Heart left ventricle (tissue), 13 donors: ENCODE measurements at regions not wholly inside any gene's neighbourhood (a gene's known extent, or its start where the extent isn't known, plus 50 kb on each side); places are given as distances from the start of the nearest gene placed in this dataset.

ENCODE experiments used
- POLR2A ChIP-seq, 2 donors: fragments of 450-650 bp; IDR thresholded peaks; one replicate each; pipeline ENCODE4 v1.6.1; 2017; ENCODE audit warnings: antibody characterized with exemption in 2 of 2, mild to moderate bottlenecking in 2 of 2, moderate library complexity in 2 of 2
- TF ChIP-seq, protein P1 (sequence below), 12 donors: fragments of 200-600 bp; sonication (generic) in 4 of 12; IDR thresholded peaks; one replicate each; pipeline versions ENCODE4 v1.5.0 to v1.8.0; 2018 to 2022; ENCODE audit warnings: antibody characterized with exemption in 12 of 12, mild to moderate bottlenecking in 5 of 12
- donor health status: ischemic (EF 13 %, LVEDD 7.1; RV severe dilation, severe dysfunction).
- donor health status: DM: no; HTN: yes; CAD: no.
- donor health status: DM: no; HTN: no; CAD: no.
- donor health status: ischemic (EF 25% LVEDD 6.9; RV normal size, moderate dysfunction).
- donor health status: ischemic (EF 25% LVEDD 5.7; RV mildly dilated, moderate dysfunction).
- donor health status: ischemic (EF 35%, LVEDD 5.7; RV mildly dilated, moderate dysfunction).
- donor health status: nonischemic (EF 11% LVEDD 7.7; RV severe dilation, severe dysfunction).
- donor health status: DM: yes; HTN: yes; CAD: no.
- donor health status: PGD.
- donor health status: ischemic (EF 29% LVEDD 5.4; RV normal size, mild dysfunction).
- donor health status: nonischemic (EF 23%, LVEDD 6.1; RV moderate dilation, normal function).

DNA sequence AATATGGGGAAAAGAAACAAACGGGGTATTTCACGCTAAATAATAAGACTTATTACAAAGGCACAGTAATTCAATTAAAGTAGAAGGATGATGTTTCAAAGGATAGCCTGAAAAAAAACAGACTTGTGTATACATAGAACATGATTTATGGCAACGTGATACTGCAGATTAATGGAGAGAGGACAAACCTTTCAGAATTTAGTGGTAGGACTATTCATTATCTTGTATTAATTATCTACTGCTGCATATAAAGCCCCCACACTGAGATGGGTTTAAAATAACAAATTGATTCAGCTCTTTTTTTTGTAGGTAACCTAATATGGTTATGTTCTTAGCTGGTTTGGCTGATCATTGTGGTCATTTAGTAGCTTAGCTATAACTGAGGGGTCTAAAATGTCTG, 1269.0 kb downstream of the FSTL5 start:
- TF ChIP-seq POLR2A (IDR thresholded peaks at IDR 0.05) = no peak
- TF ChIP-seq, protein P1, sequence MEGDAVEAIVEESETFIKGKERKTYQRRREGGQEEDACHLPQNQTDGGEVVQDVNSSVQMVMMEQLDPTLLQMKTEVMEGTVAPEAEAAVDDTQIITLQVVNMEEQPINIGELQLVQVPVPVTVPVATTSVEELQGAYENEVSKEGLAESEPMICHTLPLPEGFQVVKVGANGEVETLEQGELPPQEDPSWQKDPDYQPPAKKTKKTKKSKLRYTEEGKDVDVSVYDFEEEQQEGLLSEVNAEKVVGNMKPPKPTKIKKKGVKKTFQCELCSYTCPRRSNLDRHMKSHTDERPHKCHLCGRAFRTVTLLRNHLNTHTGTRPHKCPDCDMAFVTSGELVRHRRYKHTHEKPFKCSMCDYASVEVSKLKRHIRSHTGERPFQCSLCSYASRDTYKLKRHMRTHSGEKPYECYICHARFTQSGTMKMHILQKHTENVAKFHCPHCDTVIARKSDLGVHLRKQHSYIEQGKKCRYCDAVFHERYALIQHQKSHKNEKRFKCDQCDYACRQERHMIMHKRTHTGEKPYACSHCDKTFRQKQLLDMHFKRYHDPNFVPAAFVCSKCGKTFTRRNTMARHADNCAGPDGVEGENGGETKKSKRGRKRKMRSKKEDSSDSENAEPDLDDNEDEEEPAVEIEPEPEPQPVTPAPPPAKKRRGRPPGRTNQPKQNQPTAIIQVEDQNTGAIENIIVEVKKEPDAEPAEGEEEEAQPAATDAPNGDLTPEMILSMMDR (IDR thresholded peaks at IDR 0.05) = no peak
